Activated T-cell treated with anti-CD3 and anti-CD28 coated beads, Interleukin-2, amount 50 U/mL, for 4 hours (primary cell): ENCODE measurements at regions not wholly inside any gene's neighbourhood (a gene's known extent, or its start where the extent isn't known, plus 50 kb on each side); places are given as distances from the start of the nearest gene placed in this dataset.

Source experiments
- ATAC-seq, 2 donors: fragments of 200-7000 bp; cut with Tn5 transposase; one replicate each; pipeline ENCODE4 v1.10.0; 2021
- DNase-seq: peaks from one replicate; pipeline ENCODE4 v3.0.0-alpha.2; 2020
- H3K27me3 Mint-ChIP-seq: one replicate; pipeline ENCODE4 v1.8.0; 2021; ENCODE audit warnings: low read depth, mixed read lengths
- H3K36me3 Mint-ChIP-seq: one replicate; pipeline ENCODE4 v1.8.0; 2022; ENCODE audit warnings: mixed read lengths; ENCODE audit not compliant: insufficient read depth
- H3K4me1 Mint-ChIP-seq: one replicate; pipeline ENCODE4 v1.8.0; 2021; ENCODE audit warnings: low read depth, mixed read lengths
- H3K4me3 Mint-ChIP-seq: one replicate; pipeline ENCODE4 v1.8.0; 2021; ENCODE audit warnings: mild to moderate bottlenecking, moderate library complexity, mixed read lengths
- H3K9me3 Mint-ChIP-seq: one replicate; pipeline ENCODE4 v1.8.0; 2021; ENCODE audit warnings: mixed read lengths

DNA sequence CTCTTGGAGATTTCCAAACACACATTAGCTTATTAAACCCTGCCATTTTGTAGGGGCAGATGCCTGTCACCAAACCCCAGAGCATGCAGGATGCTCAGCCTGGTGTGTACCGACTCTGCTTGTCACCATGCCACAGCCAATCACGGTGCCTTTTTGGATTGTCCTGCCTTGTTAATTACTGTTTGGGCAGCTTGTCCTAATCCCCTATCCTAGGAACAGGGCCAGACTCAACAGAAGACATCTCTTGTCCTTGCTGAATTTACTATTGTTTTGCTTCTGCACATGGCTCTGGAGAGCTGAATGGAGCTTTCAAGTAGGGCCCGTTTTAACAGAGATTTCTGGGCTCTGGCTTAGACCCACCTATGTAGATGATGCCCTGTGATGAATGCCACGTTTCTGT, 388.5 kb downstream of the AACS start:
- DNase-seq: no peak
- peaks cover 18% of the 10 kb centered on the region for H3K27me3 Mint-ChIP-seq
- H3K36me3 Mint-ChIP-seq: no peaks in the 10 kb centered on the region
- no peak overlapping the region for H3K4me3 Mint-ChIP-seq
- peaks cover 19% of the 10 kb centered on the region for H3K9me3 Mint-ChIP-seq
- no peaks in the 10 kb centered on the region for H3K4me1 Mint-ChIP-seq
- no peak for ATAC-seq

DNA sequence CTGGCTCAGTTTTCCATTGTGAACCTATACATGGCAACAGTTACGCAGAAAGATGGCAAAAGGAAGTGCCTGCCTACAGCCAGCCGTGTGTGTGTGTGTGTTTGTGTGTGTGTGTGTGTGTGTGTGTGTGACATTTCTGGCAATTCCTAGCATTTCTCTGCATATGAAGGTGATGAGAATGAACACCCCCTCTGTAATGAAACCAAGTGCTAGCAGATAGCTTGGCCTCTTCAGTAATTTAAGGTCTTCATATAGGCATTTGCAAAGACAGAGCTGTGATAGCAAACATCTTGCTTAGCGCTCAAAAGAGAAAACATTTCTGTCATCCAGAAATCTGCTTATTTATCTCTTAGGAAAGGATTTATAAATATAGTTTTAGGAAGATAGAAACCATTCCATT, 389.1 kb downstream of the AACS start:
- H3K36me3 Mint-ChIP-seq: no peaks in the 10 kb centered on the region
- peaks cover 17% of the 10 kb centered on the region for H3K9me3 Mint-ChIP-seq
- ATAC-seq: no peak
- H3K27me3 Mint-ChIP-seq: peaks cover 18% of the 10 kb centered on the region
- no peaks in the 10 kb centered on the region for H3K4me1 Mint-ChIP-seq
- no peak for DNase-seq
- no peak overlapping the region for H3K4me3 Mint-ChIP-seq

DNA sequence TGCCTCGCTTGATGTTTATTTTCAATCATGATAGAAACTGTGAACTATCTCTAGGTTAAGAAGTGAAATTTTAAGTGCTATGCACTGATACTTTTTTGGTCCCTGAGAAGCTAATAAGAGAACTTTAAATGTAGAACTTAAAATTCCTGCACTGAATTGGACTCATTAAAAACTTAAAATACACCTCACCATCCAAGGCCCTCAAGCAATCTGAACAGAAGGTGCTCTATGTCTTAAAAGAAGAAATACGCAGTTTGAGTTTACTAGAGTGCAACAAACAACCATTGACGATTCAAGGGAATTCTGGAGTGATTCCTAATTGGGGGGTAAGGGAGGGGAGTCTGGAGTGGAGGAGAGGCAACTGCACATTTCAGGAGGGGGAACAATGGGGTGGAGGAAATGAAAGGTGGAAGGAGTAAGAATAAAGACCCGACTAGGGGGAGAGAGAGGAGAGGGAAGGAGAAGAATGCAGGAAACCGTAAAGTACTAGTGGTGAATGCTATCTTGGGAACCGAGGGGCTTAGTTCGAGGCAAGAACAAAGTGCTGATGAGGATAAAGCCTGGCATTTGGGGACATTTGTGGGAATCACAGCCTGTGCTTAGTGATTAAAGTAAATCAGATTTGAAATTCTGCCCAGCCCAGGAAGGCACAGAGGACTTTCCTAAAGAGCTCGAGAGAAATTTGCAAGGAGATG, 389.7 kb downstream of the AACS start:
- Mint-ChIP-seq H3K36me3 (no peaks in the 10 kb centered on the region), H3K27me3 (peaks cover 18% of the 10 kb centered on the region), H3K4me1 (no peaks in the 10 kb centered on the region), H3K9me3 (peaks cover 13% of the 10 kb centered on the region), H3K4me3 (no peak overlapping the region)
- ATAC-seq (no peak), DNase-seq (no peak)

DNA sequence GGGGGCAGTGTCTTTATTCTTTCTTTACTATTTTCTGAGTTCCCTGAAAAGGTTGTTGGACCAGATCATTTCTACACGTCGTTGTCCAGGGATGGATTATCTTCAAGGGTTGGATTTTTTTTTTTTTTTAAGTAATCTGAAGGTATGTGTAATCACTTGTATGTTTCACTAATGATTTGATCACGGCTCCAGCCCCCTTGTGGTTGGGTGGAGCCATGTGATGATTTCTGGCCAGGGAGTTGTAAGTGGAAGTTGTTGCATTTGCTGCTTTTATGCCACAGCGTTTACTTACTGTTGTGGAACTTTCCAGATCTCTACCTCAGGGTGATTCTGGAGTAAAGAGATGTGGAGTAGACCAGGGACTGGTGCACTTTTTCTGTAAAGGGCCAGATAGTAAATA, 390.3 kb downstream of the AACS start:
- no peaks in the 10 kb centered on the region for H3K4me1 Mint-ChIP-seq
- peaks cover 18% of the 10 kb centered on the region for H3K27me3 Mint-ChIP-seq
- ATAC-seq: no peak
- no peak overlapping the region for H3K4me3 Mint-ChIP-seq
- no peaks in the 10 kb centered on the region for H3K36me3 Mint-ChIP-seq
- DNase-seq: no peak
- H3K9me3 Mint-ChIP-seq: peaks cover 12% of the 10 kb centered on the region

DNA sequence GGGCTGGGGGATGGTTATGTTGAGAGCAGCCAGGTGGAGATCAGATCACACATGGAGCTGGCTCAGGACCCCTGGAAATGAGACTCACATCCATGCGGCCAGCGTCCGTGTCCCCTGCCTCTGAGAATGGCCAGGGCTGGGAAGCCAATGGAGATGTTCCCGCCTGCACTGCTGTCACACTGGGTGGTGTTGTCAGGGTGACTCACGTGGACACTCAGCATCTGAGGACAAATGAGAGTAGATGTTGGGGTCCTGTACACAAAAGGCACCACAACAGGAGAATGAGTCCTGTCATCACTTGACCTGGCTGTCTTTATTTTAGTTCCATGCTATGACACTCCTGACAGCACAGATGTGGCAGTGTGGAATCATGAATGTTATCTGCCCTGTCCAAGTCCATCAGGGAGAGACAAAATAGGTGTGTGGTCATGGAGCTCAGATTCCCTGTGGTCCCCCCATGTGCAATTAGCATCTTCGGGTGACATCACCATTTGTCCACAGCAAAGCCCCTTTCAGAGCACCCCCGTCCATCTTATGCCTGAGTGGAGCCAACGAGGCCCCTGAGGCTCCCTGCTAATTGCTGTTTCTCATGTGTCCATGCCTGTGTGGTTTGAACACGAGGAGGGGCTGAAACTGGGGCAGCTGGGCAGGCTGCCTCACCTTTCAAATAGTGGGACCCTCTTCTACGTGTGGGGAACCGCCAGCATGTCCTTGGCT, 393.5 kb downstream of the AACS start:
- Mint-ChIP-seq H3K36me3 (no peaks in the 10 kb centered on the region), H3K4me3 (no peak overlapping the region), H3K9me3 (no peaks in the 10 kb centered on the region), H3K27me3 (peaks cover 20% of the 10 kb centered on the region), H3K4me1 (no peaks in the 10 kb centered on the region)
- no peak for ATAC-seq
- DNase-seq: no peak

DNA sequence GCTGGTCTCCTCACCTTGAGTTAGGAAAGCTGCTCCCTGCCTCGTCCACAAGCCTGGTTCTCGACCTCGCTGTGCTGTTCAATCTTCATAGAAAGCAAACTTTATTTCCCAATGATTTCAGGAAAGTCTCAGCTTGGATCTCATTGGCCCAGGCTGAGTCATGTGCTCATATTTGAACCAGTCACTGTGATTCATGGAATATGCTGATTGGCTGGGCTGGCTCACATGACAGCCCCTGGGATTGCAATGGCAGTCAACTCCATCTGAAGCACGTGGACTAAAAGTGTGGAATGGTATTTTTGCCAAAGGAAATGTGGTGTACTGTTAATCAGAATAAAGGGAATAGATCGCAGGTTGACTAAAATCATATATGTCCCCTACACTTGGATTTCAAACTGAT, 396.6 kb downstream of the AACS start:
- ATAC-seq: no peak
- Mint-ChIP-seq H3K27me3 (peaks cover 12% of the 10 kb centered on the region), H3K4me1 (no peaks in the 10 kb centered on the region), H3K36me3 (no peaks in the 10 kb centered on the region), H3K9me3 (no peaks in the 10 kb centered on the region), H3K4me3 (no peak overlapping the region)
- DNase-seq: no peak

DNA sequence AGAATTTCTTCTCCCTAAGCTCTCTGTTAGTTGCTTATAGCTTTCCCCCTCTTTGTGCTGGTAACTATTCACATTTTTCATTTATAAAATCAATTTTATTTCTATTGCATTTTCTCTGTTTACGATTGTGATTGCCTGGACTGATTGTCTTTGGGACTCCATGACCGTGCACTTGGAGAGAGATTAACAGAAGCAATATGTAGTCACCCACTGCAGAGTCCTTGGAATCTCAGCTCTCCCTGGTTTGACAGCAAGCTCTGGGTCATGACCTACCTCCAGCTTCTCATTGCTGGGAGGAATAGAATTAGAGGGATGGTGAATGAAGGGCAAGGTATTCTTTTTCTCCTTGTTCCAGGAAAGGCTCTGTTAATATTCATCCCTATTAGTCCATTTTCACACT, 398.2 kb downstream of the AACS start:
- DNase-seq (no peak), ATAC-seq (no peak)
- Mint-ChIP-seq H3K36me3 (no peaks in the 10 kb centered on the region), H3K4me3 (no peak overlapping the region), H3K9me3 (no peaks in the 10 kb centered on the region), H3K27me3 (peaks cover 2% of the 10 kb centered on the region), H3K4me1 (no peaks in the 10 kb centered on the region)

DNA sequence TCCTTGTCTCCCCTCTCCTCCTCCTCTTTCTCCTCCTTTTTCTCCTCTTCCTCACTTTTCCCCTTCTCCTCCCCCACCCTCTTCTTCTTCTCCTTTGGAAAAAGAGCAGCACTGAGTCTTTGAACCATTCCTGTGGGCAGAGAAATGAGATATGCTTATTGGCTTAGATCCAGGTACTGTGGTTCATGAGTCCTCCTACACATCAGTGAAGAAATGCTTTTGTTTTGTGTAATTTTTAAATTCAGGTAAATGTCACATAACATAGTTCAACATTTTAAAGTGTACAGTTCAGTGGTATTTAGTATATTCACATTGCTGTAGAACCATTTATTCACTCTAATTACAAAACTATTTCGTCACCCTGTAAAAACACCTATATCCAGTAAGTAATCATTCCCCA, 402.1 kb downstream of the AACS start:
- H3K4me3 Mint-ChIP-seq: no peak overlapping the region
- H3K9me3 Mint-ChIP-seq: no peaks in the 10 kb centered on the region
- no peaks in the 10 kb centered on the region for H3K4me1 Mint-ChIP-seq
- DNase-seq (no peak), ATAC-seq (no peak)
- H3K36me3 Mint-ChIP-seq: no peaks in the 10 kb centered on the region
- no peaks in the 10 kb centered on the region for H3K27me3 Mint-ChIP-seq

DNA sequence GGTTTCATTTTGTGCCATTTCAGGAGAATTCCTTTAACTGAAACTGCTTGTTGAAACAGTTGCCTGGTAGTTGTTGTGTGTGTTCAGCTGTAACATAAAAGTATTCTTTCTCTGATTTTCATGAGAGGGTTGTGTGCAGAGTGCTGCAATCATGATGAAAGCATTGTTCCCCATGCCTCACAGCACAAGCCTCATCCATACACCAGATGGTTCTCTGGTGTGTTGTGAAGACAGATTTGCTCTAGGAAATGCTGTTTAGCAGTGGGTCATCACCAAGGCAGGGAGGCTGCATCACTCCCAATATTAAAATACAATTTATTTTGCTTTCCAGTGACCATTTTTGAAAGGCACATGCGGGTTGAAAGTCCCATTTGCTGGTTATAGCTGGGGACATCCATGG, 404.4 kb downstream of the AACS start:
- no peaks in the 10 kb centered on the region for H3K27me3 Mint-ChIP-seq
- no peaks in the 10 kb centered on the region for H3K4me1 Mint-ChIP-seq

DNA sequence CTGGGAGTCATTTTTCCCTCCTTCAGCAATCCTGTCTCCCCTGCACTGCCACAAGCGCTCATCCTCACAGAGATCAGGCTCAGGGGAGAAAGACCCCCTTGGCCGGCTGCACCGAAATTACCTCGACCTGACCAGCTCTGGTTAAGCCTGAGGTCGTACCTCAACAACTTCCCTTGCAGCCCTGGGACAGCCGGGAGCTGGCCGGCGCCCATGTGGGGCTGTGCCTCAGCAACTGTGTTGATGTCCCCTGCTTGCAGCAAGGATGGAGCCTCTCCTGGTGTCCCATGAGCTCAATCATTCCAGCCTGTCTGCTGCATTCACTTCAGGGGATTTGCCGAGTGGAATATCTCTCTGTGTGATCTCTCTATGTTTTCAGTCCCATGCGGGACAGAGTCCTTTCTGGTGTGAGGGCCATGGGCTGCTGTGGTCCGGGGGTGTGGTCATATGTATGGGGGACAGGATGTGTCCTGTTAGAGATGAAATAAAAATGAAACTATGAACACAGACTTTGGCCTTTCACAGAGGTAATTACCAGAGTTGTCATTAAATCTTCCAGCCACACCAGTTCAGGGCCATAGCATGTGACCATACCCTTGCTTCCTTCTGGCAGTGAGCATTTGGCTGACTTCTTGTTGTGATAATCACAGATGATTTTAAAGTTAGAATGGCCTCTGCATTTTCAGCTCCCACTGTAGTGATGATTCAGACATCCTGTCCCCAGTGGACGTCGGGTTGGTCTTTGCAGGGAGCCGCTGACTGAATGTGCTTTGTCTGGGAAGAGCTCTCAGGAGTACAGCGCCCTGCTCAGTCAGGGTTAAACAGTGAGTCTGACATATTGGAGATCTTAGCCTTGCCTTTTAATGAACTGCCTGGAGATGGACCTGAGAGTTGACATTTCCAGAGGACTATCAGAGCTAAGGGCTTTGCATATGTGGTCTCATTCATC, 405.9 kb downstream of the AACS start:
- no peaks in the 10 kb centered on the region for H3K36me3 Mint-ChIP-seq
- no peaks in the 10 kb centered on the region for H3K4me1 Mint-ChIP-seq
- H3K4me3 Mint-ChIP-seq: no peak overlapping the region
- no peaks in the 10 kb centered on the region for H3K9me3 Mint-ChIP-seq
- H3K27me3 Mint-ChIP-seq: no peaks in the 10 kb centered on the region
- DNase-seq (no peak), ATAC-seq (no peak)

More for the DNA sequence above, 404.4 kb downstream of the AACS start:
- Mint-ChIP-seq H3K36me3 (no peaks in the 10 kb centered on the region), H3K4me3 (no peak overlapping the region), H3K9me3 (no peaks in the 10 kb centered on the region)
- no peak for ATAC-seq
- DNase-seq: no peak

DNA sequence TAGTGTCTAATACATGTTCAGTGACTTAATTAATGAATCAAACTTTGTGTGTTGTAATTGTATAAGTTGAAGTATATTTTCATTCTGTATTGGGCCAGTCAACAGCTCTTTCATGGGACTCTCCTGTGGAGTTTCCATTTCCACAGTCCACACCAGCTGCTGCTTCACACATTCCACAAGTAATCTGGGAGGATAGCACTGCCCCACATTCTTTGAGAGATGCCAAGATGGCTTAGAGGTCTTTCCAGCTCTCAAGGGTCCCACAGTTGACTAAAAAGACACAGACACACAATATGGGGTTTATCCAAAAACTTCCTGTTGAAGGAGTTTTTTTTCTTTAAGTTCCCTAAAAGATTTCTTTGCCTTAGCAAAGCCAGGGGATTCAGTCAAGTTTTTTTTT, 408.3 kb downstream of the AACS start:
- Mint-ChIP-seq H3K4me3 (no peak overlapping the region), H3K9me3 (no peaks in the 10 kb centered on the region), H3K36me3 (no peaks in the 10 kb centered on the region), H3K4me1 (no peaks in the 10 kb centered on the region), H3K27me3 (peaks cover 4% of the 10 kb centered on the region)
- ATAC-seq (no peak), DNase-seq (no peak)

DNA sequence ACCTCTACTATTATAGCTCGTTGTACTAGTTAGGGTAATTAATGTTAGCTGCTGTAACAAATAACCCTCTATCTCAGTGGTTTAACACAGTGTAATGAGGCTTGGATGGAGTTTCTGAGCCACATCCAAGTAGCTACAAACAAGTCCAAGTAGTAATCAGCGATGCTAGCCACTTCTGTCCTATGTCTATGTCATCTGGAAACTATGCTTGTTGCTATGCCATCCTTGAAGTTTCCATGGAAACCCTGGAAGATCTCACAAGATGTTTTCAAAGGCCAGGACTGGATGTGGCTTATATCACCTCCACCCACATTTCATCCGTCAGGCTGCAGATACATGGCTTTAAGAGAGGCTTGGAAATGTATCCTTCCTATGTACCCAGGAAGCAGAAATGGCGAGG, 422.1 kb downstream of the AACS start:
- no peaks in the 10 kb centered on the region for H3K36me3 Mint-ChIP-seq
- no peaks in the 10 kb centered on the region for H3K4me1 Mint-ChIP-seq
- DNase-seq: no peak
- peaks cover 12% of the 10 kb centered on the region for H3K9me3 Mint-ChIP-seq
- ATAC-seq: no peak
- peaks cover 2% of the 10 kb centered on the region for H3K27me3 Mint-ChIP-seq
- no peak overlapping the region for H3K4me3 Mint-ChIP-seq

DNA sequence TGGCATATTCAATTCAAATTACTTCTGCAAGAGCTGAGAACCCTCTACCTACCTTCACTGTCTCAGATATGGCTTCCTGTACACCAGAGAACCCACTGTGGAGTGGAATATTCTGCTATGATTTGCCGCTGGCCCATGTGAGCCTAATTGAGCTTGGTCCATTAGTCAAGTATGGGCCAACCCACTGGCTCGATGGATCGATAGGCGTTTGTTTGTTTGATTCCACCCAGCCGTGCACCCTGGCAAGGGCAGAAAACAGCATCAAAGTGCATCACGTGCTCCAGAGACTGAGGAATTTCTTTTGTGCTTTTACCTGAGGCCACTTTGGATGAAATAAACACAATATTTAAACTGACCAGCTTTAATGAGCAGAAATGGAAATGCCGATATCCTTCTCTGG, 426.3 kb downstream of the AACS start:
- H3K4me3 Mint-ChIP-seq: no peak overlapping the region
- no peaks in the 10 kb centered on the region for H3K36me3 Mint-ChIP-seq
- peaks cover 2% of the 10 kb centered on the region for H3K27me3 Mint-ChIP-seq
- no peak for DNase-seq
- H3K4me1 Mint-ChIP-seq: no peaks in the 10 kb centered on the region
- ATAC-seq: no peak
- H3K9me3 Mint-ChIP-seq: peaks cover 5% of the 10 kb centered on the region

DNA sequence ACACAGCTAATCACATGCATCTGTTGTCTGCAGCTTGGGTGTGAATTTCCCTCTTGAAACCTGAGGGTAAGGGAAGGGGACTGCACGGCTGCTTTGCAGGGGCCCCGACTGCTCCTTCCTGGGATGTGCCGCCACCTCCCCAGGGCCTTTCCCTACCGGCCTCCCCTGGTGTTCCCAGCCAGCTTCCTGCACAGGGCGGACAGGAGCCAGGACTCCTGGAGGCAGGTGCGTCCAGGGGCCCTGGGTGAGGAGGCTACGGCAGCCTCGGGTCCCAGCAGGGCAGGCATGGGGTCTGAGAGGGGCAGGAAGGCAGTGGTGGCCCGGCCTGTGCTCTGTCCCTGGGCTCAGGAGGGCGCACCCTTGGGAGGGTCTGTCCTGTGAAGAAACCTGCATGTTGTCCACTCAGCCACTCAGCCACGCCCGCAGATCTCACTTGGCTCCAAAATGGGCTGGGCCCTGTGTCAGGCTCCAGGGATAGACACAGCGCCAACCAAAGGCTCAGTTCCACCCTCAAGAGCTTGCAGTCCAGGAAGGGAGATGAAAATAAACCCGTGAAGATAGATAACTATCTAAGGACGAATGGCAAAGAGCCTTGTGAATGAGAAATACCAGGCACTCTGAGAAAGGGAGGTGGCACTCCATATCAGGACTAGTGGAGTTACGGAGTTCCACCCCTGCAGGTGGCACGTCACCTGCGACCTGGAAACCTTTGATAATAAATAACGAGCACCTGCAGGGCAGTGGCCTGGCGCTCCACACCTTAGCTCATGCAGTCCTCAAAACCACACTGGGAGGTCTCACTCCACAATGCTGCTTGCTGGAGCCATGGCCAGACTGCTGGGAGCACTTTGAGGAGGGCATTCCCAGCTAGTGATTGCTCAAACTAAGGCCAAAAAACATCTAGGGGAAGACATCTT, 427.4 kb downstream of the AACS start:
- Mint-ChIP-seq H3K4me3 (no peak overlapping the region), H3K27me3 (peaks cover 2% of the 10 kb centered on the region), H3K9me3 (peaks cover 5% of the 10 kb centered on the region), H3K4me1 (no peaks in the 10 kb centered on the region), H3K36me3 (no peaks in the 10 kb centered on the region)
- no peak for ATAC-seq
- no peak for DNase-seq
